HepG2 (cell line): ENCODE measurements at regions not wholly inside any gene's neighbourhood (a gene's known extent, or its start where the extent isn't known, plus 50 kb on each side); places are given as distances from the start of the nearest gene placed in this dataset.

Experiments
- FOXO1 ChIP-seq: sonication (generic); formaldehyde crosslinking; IDR thresholded peaks from 2 replicates; pipeline ENCODE4 v1.4.0; 2020; ENCODE audit warnings: missing genetic modification reagents
- ISX ChIP-seq: sonication (generic); formaldehyde crosslinking; conservative IDR thresholded peaks from 2 replicates; pipeline ENCODE4 v1.5.0; 2020; ENCODE audit warnings: missing genetic modification reagents
- JUND ChIP-seq: sonication (generic); formaldehyde crosslinking; IDR thresholded peaks from 2 replicates; pipeline ENCODE4 v1.8.0; 2022; ENCODE audit warnings: mild to moderate bottlenecking, missing genetic modification reagents
- MBD4 ChIP-seq: IDR thresholded peaks from 2 replicates; pipeline ENCODE4 v1.6.1; 2012; ENCODE audit warnings: low read length, inconsistent platforms, borderline replicate concordance
- PHF5A ChIP-seq: IDR thresholded peaks from one replicate; pipeline ENCODE4 v1.6.1; 2018; ENCODE audit warnings: low read depth, missing genetic modification reagents; ENCODE audit not compliant: unreplicated experiment
- SATB2 ChIP-seq: sonication (generic); formaldehyde crosslinking; IDR thresholded peaks from 2 replicates; pipeline ENCODE4 v1.5.0; 2020; ENCODE audit warnings: missing genetic modification reagents
- SCMH1 ChIP-seq: sonication (generic); formaldehyde crosslinking; IDR thresholded peaks from 2 replicates; pipeline ENCODE4 v1.9.0; 2021; ENCODE audit warnings: missing genetic modification reagents, mild to moderate bottlenecking, borderline replicate concordance
- SMAD3 ChIP-seq: sonication (generic); formaldehyde crosslinking; IDR thresholded peaks from 2 replicates; pipeline ENCODE4 v1.4.0; 2020; ENCODE audit warnings: missing genetic modification reagents
- SMARCE1 ChIP-seq: fragments of 450-650 bp; IDR thresholded peaks from 2 replicates; pipeline ENCODE4 v1.6.1; 2017; ENCODE audit warnings: borderline replicate concordance
- SOX5 ChIP-seq: IDR thresholded peaks from 2 replicates; pipeline ENCODE4 v1.6.1; 2016; ENCODE audit warnings: borderline replicate concordance
- ZFAT ChIP-seq: sonication (generic); formaldehyde crosslinking; conservative IDR thresholded peaks from 2 replicates; pipeline ENCODE4 v1.8.1; 2023; ENCODE audit warnings: missing genetic modification reagents, inconsistent platforms
- ZFP36L1 ChIP-seq: sonication (generic); formaldehyde crosslinking; IDR thresholded peaks from 2 replicates; pipeline ENCODE4 v1.8.0; 2022; ENCODE audit warnings: mild to moderate bottlenecking, missing genetic modification reagents, moderate library complexity
- ZFY ChIP-seq: sonication (generic); formaldehyde crosslinking; IDR thresholded peaks from 2 replicates; pipeline ENCODE4 v1.4.0; 2020; ENCODE audit warnings: missing genetic modification reagents
- ZNF160 ChIP-seq: sonication (generic); formaldehyde crosslinking; IDR thresholded peaks from 2 replicates; pipeline ENCODE4 v1.8.0; 2022; ENCODE audit warnings: mild to moderate bottlenecking, inconsistent platforms, missing genetic modification reagents
- ZNF251 ChIP-seq: sonication (generic); formaldehyde crosslinking; IDR thresholded peaks from 2 replicates; pipeline ENCODE4 v1.9.0; 2021; ENCODE audit warnings: mild to moderate bottlenecking, missing genetic modification reagents
- ZNF264 ChIP-seq: sonication (generic); formaldehyde crosslinking; IDR thresholded peaks from 2 replicates; pipeline ENCODE4 v1.4.0; 2020; ENCODE audit warnings: missing genetic modification reagents
- ZNF331 ChIP-seq: sonication (generic); formaldehyde crosslinking; IDR thresholded peaks from 2 replicates; pipeline ENCODE4 v1.4.0; 2020; ENCODE audit warnings: missing genetic modification reagents
- ZNF567 ChIP-seq: sonication (generic); formaldehyde crosslinking; IDR thresholded peaks from 2 replicates; pipeline ENCODE4 v1.8.1; 2023; ENCODE audit warnings: mild to moderate bottlenecking, missing genetic modification reagents, borderline replicate concordance
- ZNF776 ChIP-seq: sonication (generic); formaldehyde crosslinking; IDR thresholded peaks from 2 replicates; pipeline ENCODE4 v1.4.0; 2020; ENCODE audit warnings: mild to moderate bottlenecking, missing genetic modification reagents
- ZNF83 ChIP-seq: sonication (generic); formaldehyde crosslinking; IDR thresholded peaks from 2 replicates; pipeline ENCODE4 v1.4.0; 2020; ENCODE audit warnings: missing genetic modification reagents, mild to moderate bottlenecking, borderline replicate concordance
- ZNF891 ChIP-seq: sonication (generic); formaldehyde crosslinking; IDR thresholded peaks from 2 replicates; pipeline ENCODE4 v1.5.0; 2020; ENCODE audit warnings: mild to moderate bottlenecking, missing genetic modification reagents
- ZSCAN22 ChIP-seq: sonication (generic); formaldehyde crosslinking; IDR thresholded peaks from 2 replicates; pipeline ENCODE4 v1.4.0; 2020; ENCODE audit warnings: mild to moderate bottlenecking, missing genetic modification reagents
- TF ChIP-seq, protein P1 (sequence below): sonication (generic); formaldehyde crosslinking; IDR thresholded peaks from 2 replicates; pipeline ENCODE4 v1.4.0; 2020; ENCODE audit warnings: missing genetic modification reagents
- TF ChIP-seq, protein P2 (sequence below): IDR thresholded peaks from 2 replicates; pipeline ENCODE4 v1.6.1; 2016; ENCODE audit warnings: missing biosample characterization, missing genetic modification reagents, low read depth
- TF ChIP-seq, protein P3 (sequence below): IDR thresholded peaks from 2 replicates; pipeline ENCODE4 v1.6.1; 2018; ENCODE audit warnings: missing genetic modification reagents
- TF ChIP-seq, protein P4 (sequence below): sonication (generic); formaldehyde crosslinking; IDR thresholded peaks from 2 replicates; pipeline ENCODE4 v1.4.0; 2020; ENCODE audit warnings: missing genetic modification reagents, borderline replicate concordance

DNA sequence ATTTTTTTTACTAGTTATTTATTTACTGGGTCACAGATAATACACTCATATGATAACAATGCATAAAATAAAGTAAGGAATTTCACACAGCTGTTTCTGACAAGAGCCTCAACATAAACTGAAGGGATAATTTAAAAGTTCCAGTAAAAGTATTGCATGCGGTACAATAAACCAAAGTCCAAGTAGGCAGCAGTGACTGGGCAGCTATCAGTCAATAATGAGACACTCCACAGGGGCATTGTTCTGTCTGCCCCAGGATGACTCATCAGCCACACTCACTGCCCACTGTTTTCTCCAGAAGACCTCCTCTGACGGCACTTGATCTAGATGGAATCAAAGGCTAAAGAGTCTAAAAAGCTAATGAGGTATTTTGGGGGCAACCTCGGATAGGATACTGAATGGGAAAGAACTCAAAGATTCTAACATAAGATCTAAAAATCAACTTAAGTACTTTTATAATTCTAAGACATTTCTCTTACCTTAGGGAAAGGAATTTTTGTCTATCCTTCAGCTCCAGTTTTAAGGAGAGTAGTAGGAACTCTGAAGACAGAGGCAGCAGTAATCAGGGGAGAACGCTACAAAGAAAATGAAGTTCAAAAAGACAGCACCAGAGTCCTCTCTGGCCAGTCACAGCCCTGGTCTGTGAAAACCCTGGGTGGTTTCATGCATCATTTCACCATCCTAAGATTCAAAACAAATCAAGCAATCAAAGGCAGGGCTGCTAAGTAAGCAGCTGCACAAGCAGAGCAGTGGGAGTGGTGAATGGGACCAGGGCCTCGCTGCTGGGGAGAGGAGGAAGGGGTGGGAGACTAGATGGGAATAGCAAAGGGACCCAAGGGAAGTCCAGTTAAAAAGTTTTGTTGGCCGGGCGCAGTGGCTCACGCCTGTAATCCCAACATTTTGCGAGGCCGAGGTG, 175.1 kb downstream of the AVL9 start (continued):
- TF ChIP-seq ZNF567 (CRISPR knock-in tag) = no peak
- no peak for TF ChIP-seq ZNF83 (CRISPR knock-in tag)
- no peak for TF ChIP-seq ZFP36L1 (CRISPR knock-in tag)
- TF ChIP-seq, protein P1, sequence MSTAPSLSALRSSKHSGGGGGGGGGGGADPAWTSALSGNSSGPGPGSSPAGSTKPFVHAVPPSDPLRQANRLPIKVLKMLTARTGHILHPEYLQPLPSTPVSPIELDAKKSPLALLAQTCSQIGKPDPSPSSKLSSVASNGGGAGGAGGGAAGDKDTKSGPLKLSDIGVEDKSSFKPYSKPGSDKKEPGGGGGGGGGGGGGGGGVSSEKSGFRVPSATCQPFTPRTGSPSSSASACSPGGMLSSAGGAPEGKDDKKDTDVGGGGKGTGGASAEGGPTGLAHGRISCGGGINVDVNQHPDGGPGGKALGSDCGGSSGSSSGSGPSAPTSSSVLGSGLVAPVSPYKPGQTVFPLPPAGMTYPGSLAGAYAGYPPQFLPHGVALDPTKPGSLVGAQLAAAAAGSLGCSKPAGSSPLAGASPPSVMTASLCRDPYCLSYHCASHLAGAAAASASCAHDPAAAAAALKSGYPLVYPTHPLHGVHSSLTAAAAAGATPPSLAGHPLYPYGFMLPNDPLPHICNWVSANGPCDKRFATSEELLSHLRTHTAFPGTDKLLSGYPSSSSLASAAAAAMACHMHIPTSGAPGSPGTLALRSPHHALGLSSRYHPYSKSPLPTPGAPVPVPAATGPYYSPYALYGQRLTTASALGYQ (CRISPR knock-in tag) = peak; percentile 91
- no peak for TF ChIP-seq ZSCAN22 (CRISPR knock-in tag)
- TF ChIP-seq SMARCE1 = peak; percentile 26; the same call in 1 of the 2 replicates
- no peak for TF ChIP-seq ZFAT (CRISPR knock-in tag)
- TF ChIP-seq MBD4 = 0 out of 2 replicates have a peak, but pooled peaks have one; percentile 27
- TF ChIP-seq FOXO1 (CRISPR knock-in tag) = peak; percentile 91
- 0 out of 2 replicates have a peak, but pooled peaks have one; percentile 58 for TF ChIP-seq ISX (CRISPR knock-in tag)
- TF ChIP-seq, protein P2, sequence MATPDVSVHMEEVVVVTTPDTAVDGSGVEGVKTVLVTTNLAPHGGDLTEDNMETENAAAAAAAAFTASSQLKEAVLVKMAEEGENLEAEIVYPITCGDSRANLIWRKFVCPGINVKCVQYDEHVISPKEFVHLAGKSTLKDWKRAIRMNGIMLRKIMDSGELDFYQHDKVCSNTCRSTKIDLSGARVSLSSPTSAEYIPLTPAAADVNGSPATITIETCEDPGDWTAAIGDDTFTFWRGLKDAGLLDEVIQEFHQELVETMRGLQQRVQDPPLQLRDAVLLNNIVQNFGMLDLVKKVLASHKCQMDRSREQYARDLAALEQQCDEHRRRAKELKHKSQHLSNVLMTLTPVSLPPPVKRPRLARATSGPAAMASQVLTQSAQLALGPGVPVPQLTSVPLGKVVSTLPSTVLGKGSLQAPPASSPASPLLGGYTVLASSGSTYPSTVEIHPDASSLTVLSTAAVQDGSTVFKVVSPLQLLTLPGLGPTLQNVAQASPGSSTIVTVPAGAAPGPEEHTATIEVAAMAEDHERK (CRISPR knock-in tag) = no peak
- TF ChIP-seq SOX5 (CRISPR knock-in tag) = peak; percentile 99
- TF ChIP-seq, protein P3, sequence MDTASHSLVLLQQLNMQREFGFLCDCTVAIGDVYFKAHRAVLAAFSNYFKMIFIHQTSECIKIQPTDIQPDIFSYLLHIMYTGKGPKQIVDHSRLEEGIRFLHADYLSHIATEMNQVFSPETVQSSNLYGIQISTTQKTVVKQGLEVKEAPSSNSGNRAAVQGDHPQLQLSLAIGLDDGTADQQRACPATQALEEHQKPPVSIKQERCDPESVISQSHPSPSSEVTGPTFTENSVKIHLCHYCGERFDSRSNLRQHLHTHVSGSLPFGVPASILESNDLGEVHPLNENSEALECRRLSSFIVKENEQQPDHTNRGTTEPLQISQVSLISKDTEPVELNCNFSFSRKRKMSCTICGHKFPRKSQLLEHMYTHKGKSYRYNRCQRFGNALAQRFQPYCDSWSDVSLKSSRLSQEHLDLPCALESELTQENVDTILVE = peak; percentile 60; the same call in 1 of the 2 replicates
- TF ChIP-seq ZNF251 (CRISPR knock-in tag) = no peak
- TF ChIP-seq, protein P4, sequence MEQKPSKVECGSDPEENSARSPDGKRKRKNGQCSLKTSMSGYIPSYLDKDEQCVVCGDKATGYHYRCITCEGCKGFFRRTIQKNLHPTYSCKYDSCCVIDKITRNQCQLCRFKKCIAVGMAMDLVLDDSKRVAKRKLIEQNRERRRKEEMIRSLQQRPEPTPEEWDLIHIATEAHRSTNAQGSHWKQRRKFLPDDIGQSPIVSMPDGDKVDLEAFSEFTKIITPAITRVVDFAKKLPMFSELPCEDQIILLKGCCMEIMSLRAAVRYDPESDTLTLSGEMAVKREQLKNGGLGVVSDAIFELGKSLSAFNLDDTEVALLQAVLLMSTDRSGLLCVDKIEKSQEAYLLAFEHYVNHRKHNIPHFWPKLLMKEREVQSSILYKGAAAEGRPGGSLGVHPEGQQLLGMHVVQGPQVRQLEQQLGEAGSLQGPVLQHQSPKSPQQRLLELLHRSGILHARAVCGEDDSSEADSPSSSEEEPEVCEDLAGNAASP (CRISPR knock-in tag) = peak; percentile 76; the same call in 1 of the 2 replicates
- TF ChIP-seq ZNF331 (CRISPR knock-in tag) = peak; percentile 57; the same call in 1 of the 2 replicates
- TF ChIP-seq SATB2 (CRISPR knock-in tag) = 0 out of 2 replicates have a peak, but pooled peaks have one; percentile 42
- TF ChIP-seq SMAD3 (CRISPR knock-in tag) = peak; percentile 93
- no peak for TF ChIP-seq ZFY (CRISPR knock-in tag)
- no peak for TF ChIP-seq SCMH1 (CRISPR knock-in tag)
- no peak for TF ChIP-seq ZNF891
- 0 out of 2 replicates have a peak, but pooled peaks have one; percentile 28 for TF ChIP-seq ZNF160 (CRISPR knock-in tag)
- TF ChIP-seq JUND (CRISPR knock-in tag) = peak; percentile 97
- TF ChIP-seq PHF5A = peak; percentile 63
- TF ChIP-seq ZNF264 (CRISPR knock-in tag) = peak; percentile 87
- no peak for TF ChIP-seq ZNF776 (CRISPR knock-in tag)
